ENCODE measurements at regions not wholly inside any gene's neighbourhood (a gene's known extent, or its start where the extent isn't known, plus 50 kb on each side); places are given as distances from the start of the nearest gene placed in this dataset.
A peak's percentile ranks its signal among the peaks of the same experiment; 100 is the strongest.

GRCh38 chr1:82991569-82991968, 1007.4 kb downstream of the TTLL7 start (continued):
- TF ChIP-seq, protein P1, sequence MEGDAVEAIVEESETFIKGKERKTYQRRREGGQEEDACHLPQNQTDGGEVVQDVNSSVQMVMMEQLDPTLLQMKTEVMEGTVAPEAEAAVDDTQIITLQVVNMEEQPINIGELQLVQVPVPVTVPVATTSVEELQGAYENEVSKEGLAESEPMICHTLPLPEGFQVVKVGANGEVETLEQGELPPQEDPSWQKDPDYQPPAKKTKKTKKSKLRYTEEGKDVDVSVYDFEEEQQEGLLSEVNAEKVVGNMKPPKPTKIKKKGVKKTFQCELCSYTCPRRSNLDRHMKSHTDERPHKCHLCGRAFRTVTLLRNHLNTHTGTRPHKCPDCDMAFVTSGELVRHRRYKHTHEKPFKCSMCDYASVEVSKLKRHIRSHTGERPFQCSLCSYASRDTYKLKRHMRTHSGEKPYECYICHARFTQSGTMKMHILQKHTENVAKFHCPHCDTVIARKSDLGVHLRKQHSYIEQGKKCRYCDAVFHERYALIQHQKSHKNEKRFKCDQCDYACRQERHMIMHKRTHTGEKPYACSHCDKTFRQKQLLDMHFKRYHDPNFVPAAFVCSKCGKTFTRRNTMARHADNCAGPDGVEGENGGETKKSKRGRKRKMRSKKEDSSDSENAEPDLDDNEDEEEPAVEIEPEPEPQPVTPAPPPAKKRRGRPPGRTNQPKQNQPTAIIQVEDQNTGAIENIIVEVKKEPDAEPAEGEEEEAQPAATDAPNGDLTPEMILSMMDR (IDR thresholded peaks at IDR 0.05 in 2 of 3, conservative IDR thresholded peaks at IDR 0.05 in 1 of 3; ENCODE audit: control insufficient read depth in 2 of 3, extremely low read depth in 1 of 3, insufficient read depth in 1 of 3, low read depth in 3 of 3, low read length in 3 of 3) = no peak
- TF ChIP-seq NBN (IDR thresholded peaks at IDR 0.05) = no peak
- TF ChIP-seq RUNX3 (IDR thresholded peaks at IDR 0.05; ENCODE audit: low read length) = no peak
- TF ChIP-seq FOXK2 (IDR thresholded peaks at IDR 0.05) = no peak

DNA sequence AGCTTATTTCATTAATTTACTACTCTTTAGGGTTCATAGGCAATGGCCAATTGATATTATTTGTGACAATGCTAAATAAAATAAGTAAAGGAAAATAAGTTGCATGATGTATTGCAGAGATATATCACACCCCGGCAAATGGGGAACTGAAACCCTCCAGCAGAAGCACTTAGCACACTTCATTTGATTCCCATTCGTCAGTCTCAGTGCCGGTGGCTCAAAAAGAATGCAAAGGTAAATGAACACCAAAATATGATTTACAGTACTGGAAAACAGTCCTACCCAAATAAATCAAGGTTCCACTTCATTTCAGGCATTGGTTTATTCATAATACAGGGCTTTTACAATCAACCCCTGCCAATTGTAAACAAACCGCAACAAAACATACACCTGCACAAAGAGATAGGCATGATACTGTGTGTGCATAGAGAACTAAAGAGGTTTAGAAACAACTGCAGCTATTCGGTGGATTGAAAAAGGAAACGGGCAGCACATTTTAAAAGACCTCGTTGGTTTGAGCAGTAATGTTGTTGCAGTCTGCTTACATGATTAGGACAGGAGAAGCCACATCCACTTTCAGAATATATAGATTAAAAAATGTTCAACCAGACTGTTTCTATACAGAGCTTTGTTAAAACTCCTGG, 1019.2 kb downstream of the TTLL7 start:
- intact Hi-C loops (cut with micrococcal nuclease; ENCODE audit: unreplicated experiment) = no loop called here
- RAD21 ChIA-PET (ENCODE audit: unreplicated experiment) = no interaction called here
- no peak overlapping the region for H3K27ac ChIP-seq (ENCODE audit: control insufficient read depth, insufficient read depth)
- ATAC-seq (peak; percentile 99), DNase-seq (ENCODE audit: low read depth, low spot score) (no peak), FAIRE-seq (no peak)
- H3K4me2 ChIP-seq (ENCODE audit: control insufficient read depth, insufficient read depth) = peak overlapping the region; percentile 55
- BruUV-seq (replicated peaks) = no TSS peak
- no peaks in the 10 kb centered on the region for H3K9me3 ChIP-seq (replicated peaks; ENCODE audit: control insufficient read depth, insufficient read depth, low read length)
- no peaks in the 10 kb centered on the region for H3K79me2 ChIP-seq (ENCODE audit: control insufficient read depth, insufficient read depth, low read length)
- no peaks in the 10 kb centered on the region; a peak in 1 of 4 replicates for H3K27me3 ChIP-seq (replicated peaks in 1 of 2; ENCODE audit: control insufficient read depth in 2 of 2, insufficient read depth in 2 of 2, low read length in 1 of 2)
- H3K4me1 ChIP-seq (ENCODE audit: control insufficient read depth, insufficient read depth, low read length) = peaks cover 4% of the 10 kb centered on the region; the same call in 1 of the 2 replicates
- SMC1A ChIA-PET (ENCODE audit: uncharacterized antibody, unreplicated experiment) = interaction anchor here (1.8 kb wide), 1 partner anchor 9 kb away, joined by 3 read pairs; no protein-coding TSS in a partner anchor
- in situ Hi-C loops (cut with MboI) = no loop called here
- no peaks in the 10 kb centered on the region for H3K36me3 ChIP-seq (ENCODE audit: control insufficient read depth in 2 of 2, insufficient read depth in 2 of 2, low read length in 1 of 2)
- H2AFZ ChIP-seq (ENCODE audit: control insufficient read depth, low read depth, low read length) = no peak overlapping the region
- no peak overlapping the region for H3K9ac ChIP-seq (ENCODE audit: control insufficient read depth, insufficient read depth, low read length)
- H3K4me3 ChIP-seq = no peak overlapping the region
- POLR2A ChIA-PET = no interaction called here
- 3% methylated on average over 7 of the region's 7 CpGs for WGBS (ENCODE audit: insufficient coverage, insufficient replicate concordance, low lambda C conversion rate, missing lambda C conversion rate)
- no peaks in the 10 kb centered on the region for H4K20me1 ChIP-seq (ENCODE audit: control insufficient read depth, insufficient read depth)
- CTCF ChIA-PET = no interaction called here
- TF ChIP-seq IKZF1 (conservative IDR thresholded peaks at IDR 0.05) (0 out of 2 replicates have a peak, but pooled peaks have one; percentile 22), ZBTB33 (IDR thresholded peaks at IDR 0.05) (no peak), PBX3 (IDR thresholded peaks at IDR 0.05; ENCODE audit: insufficient replicate concordance, low read depth, low read length) (no peak), E2F4 (IDR thresholded peaks at IDR 0.05; ENCODE audit: low read depth, low read length) (no peak), BMI1 (IDR thresholded peaks at IDR 0.05; ENCODE audit: borderline replicate concordance) (no peak), FOXM1 (IDR thresholded peaks at IDR 0.05; ENCODE audit: low read depth, low read length) (no peak), DPF2 (IDR thresholded peaks at IDR 0.05) (peak; percentile 63; the same call in 1 of the 2 replicates), RB1 (IDR thresholded peaks at IDR 0.05; ENCODE audit: borderline replicate concordance) (no peak)
- TF ChIP-seq, protein P2, sequence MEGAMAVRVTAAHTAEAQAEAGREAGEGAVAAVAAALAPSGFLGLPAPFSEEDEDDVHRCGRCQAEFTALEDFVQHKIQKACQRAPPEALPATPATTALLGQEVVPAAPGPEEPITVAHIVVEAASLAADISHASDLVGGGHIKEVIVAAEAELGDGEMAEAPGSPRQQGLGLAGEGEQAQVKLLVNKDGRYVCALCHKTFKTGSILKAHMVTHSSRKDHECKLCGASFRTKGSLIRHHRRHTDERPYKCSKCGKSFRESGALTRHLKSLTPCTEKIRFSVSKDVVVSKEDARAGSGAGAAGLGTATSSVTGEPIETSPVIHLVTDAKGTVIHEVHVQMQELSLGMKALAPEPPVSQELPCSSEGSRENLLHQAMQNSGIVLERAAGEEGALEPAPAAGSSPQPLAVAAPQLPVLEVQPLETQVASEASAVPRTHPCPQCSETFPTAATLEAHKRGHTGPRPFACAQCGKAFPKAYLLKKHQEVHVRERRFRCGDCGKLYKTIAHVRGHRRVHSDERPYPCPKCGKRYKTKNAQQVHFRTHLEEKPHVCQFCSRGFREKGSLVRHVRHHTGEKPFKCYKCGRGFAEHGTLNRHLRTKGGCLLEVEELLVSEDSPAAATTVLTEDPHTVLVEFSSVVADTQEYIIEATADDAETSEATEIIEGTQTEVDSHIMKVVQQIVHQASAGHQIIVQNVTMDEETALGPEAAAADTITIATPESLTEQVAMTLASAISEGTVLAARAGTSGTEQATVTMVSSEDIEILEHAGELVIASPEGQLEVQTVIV (IDR thresholded peaks at IDR 0.05; ENCODE audit: borderline replicate concordance, partially characterized antibody) = no peak
